Activated B cell treated with CpG ODN at 0.5 μM for 24 hours (primary cell): ENCODE measurements at regions not wholly inside any gene's neighbourhood (a gene's known extent, or its start where the extent isn't known, plus 50 kb on each side); places are given as distances from the start of the nearest gene placed in this dataset.

Experiments used
- ATAC-seq: fragments of 200-7000 bp; cut with Tn5 transposase; one replicate; pipeline ENCODE4 v1.10.0; 2021; ENCODE audit warnings: low read depth, mild to moderate bottlenecking, moderate library complexity
- CTCF ChIA-PET: fragments of 350-600 bp; sonication (Branson Sonifier 250); formaldehyde crosslinking; loops from one replicate; lab custom pipeline; 2021; ENCODE audit warnings: antibody characterized with exemption; lab: Charles Lee
- POLR2A ChIA-PET: fragments of 350-600 bp; sonication (Branson Sonifier 250); formaldehyde crosslinking; loops from one replicate; lab custom pipeline; 2021; ENCODE audit warnings: antibody characterized with exemption; lab: Charles Lee
- DNase-seq: peaks from one replicate; pipeline ENCODE4 v3.0.0; 2022
- H3K27ac Mint-ChIP-seq: one replicate; pipeline ENCODE4 v1.8.0; 2020; ENCODE audit warnings: mixed read lengths
- H3K27me3 Mint-ChIP-seq: one replicate; pipeline ENCODE4 v1.8.0; 2021; ENCODE audit warnings: mixed read lengths
- H3K36me3 Mint-ChIP-seq: one replicate; pipeline ENCODE4 v1.8.0; 2021; ENCODE audit warnings: low read depth, mixed read lengths
- H3K4me1 Mint-ChIP-seq: one replicate; pipeline ENCODE4 v1.8.0; 2021; ENCODE audit warnings: mixed read lengths
- H3K4me3 Mint-ChIP-seq: one replicate; pipeline ENCODE4 v1.8.0; 2020; ENCODE audit warnings: mild to moderate bottlenecking, mixed read lengths
- H3K9me3 Mint-ChIP-seq: one replicate; pipeline ENCODE4 v1.8.0; 2020; ENCODE audit warnings: mixed read lengths
- CTCF ChIP-seq: fragments of 200-600 bp; IDR thresholded peaks from one replicate; pipeline ENCODE4 v1.8.0; 2022; ENCODE audit warnings: antibody characterized with exemption, mild to moderate bottlenecking
- intact Hi-C: fragments of 100-400 bp; cut with micrococcal nuclease; formaldehyde crosslinking; loops from one replicate; pipeline ENCODE4 v1.15.1; 2024

GRCh38 chr13:79121286-79121685 is 284.8 kb downstream of the RBM26 start:
- Mint-ChIP-seq H3K27ac (no peak overlapping the region), H3K4me3 (no peak overlapping the region), H3K4me1 (peaks cover 3% of the 10 kb centered on the region), H3K36me3 (no peaks in the 10 kb centered on the region), H3K9me3 (no peaks in the 10 kb centered on the region), H3K27me3 (peaks cover 6% of the 10 kb centered on the region)
- ATAC-seq, result no peak
- ChIA-PET POLR2A (no interaction called here), CTCF (no interaction called here)
- intact Hi-C loops, result no loop called here
- no peak for TF ChIP-seq CTCF
- no peak for DNase-seq

DNA sequence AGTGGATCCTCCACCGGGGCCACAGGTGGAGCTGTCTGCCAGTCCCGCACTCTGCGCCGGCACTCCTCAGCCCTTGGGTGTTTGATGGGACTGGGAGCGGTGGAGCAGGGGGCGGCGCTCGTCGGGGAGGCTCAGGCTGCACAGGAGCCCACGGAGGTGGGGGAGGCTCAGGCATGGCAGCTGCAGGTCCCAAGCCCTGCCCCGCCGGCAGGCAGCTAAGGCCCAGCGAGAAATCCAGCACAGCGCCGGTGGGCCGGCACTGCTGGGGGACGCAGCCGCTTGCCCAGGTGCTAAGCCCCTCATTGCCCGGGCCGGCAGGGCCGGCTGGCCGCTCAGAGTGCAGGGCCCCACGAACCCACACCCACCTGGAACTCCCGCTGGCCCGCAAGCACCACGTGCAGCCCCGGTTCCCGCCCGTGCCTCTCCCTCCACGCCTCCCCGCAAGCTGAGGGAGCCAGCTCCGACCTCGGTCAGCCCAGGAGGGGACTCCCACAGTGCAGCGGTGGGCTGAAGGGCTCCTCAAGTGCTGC is 286.4 kb downstream of the RBM26 start:
- H3K4me1 Mint-ChIP-seq, result peaks cover 3% of the 10 kb centered on the region
- no peak for DNase-seq
- H3K36me3 Mint-ChIP-seq, result no peaks in the 10 kb centered on the region
- no peak overlapping the region for H3K4me3 Mint-ChIP-seq
- H3K27me3 Mint-ChIP-seq, result peaks cover 3% of the 10 kb centered on the region
- POLR2A ChIA-PET, result no interaction called here
- H3K27ac Mint-ChIP-seq, result no peak overlapping the region
- intact Hi-C loops, result no loop called here
- ATAC-seq, result no peak
- CTCF ChIA-PET, result no interaction called here
- H3K9me3 Mint-ChIP-seq, result no peaks in the 10 kb centered on the region
- TF ChIP-seq CTCF, result no peak

GRCh38 chr13:79112016-79112415 is 294.0 kb downstream of the RBM26 start:
- ChIA-PET CTCF (no interaction called here), POLR2A (no interaction called here)
- no peak overlapping the region for H3K27ac Mint-ChIP-seq
- intact Hi-C loops, result no loop called here
- no peak for ATAC-seq
- no peak overlapping the region for H3K4me3 Mint-ChIP-seq
- DNase-seq, result no peak
- no peaks in the 10 kb centered on the region for H3K9me3 Mint-ChIP-seq
- no peaks in the 10 kb centered on the region for H3K36me3 Mint-ChIP-seq
- TF ChIP-seq CTCF, result no peak
- H3K27me3 Mint-ChIP-seq, result no peaks in the 10 kb centered on the region
- no peaks in the 10 kb centered on the region for H3K4me1 Mint-ChIP-seq

DNA sequence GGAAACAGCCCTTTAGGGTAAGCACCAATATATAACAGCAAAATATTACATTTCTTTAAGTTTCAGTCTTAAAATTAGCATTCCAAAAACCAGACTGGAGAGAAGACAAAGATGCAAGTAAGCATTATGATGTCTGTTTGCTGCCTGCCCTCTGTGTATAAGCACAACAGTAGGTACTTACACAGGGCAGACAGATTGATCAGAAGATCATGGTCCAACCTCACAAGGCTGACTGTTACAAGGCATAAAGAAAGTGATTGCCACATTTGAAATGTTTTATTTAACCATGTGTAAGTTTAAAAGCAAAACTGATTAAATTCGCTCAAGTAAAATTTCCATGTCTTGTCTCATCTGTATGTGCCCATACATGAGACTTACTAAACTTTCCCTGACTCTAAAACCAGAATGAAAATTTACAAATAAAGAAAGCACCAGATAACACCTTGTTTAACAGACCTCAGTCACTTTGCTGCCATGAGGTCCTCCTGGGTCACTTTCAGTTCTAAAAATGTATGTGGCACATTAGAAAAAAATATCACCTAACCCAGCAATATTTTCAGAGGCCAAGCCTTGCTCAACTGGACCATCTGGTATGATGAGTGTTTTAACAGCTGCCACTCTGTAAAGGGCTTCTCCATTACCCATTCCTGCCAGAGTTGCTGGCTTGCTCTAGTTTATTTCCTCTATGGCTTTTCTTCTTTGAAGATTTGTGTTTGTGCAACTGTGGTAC is 297.0 kb downstream of the RBM26 start:
- ATAC-seq (no peak), DNase-seq (no peak)
- Mint-ChIP-seq H3K4me1 (no peaks in the 10 kb centered on the region), H3K27me3 (no peaks in the 10 kb centered on the region), H3K4me3 (no peak overlapping the region), H3K36me3 (no peaks in the 10 kb centered on the region), H3K27ac (no peak overlapping the region), H3K9me3 (no peaks in the 10 kb centered on the region)
- TF ChIP-seq CTCF, result no peak
- intact Hi-C loops, result no loop called here
- CTCF ChIA-PET, result no interaction called here
- POLR2A ChIA-PET, result no interaction called here

DNA sequence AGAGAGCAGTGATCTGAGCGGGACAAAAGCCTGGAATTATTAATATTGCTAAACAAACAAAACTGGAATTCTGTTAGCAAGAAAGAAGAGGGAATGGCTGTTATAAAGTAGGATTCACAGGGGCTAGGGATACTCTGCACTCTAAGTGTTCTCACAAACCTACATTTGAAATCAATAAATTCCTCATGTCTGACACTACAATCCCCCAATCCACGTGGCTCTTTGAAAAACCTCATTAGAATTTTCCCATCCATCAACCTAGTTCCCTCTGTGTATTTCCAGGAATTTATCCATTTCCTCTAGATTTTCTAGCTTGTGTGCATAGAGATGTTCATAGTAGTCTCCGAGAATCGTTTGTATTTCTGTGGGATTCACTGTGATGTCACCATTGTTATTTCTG is 307.5 kb downstream of the RBM26 start:
- ATAC-seq (no peak), DNase-seq (no peak)
- Mint-ChIP-seq H3K36me3 (no peaks in the 10 kb centered on the region), H3K4me1 (no peaks in the 10 kb centered on the region), H3K9me3 (no peaks in the 10 kb centered on the region), H3K4me3 (no peak overlapping the region), H3K27ac (no peak overlapping the region), H3K27me3 (peaks cover 6% of the 10 kb centered on the region)
- POLR2A ChIA-PET, result no interaction called here
- TF ChIP-seq CTCF, result no peak
- CTCF ChIA-PET, result no interaction called here
- intact Hi-C loops, result no loop called here
